Bronchial epithelial cell (primary cell): ENCODE measurements at regions not wholly inside any gene's neighbourhood (a gene's known extent, or its start where the extent isn't known, plus 50 kb on each side); places are given as distances from the start of the nearest gene placed in this dataset.
A peak's percentile ranks its signal among the peaks of the same experiment; 100 is the strongest.

ENCODE experiments used
- DNase-seq: peaks from one replicate; pipeline ENCODE4 v3.0.0-alpha.2; 2010; ENCODE audit warnings: low read depth
- FAIRE-seq: peaks from 2 replicates; lab custom pipeline; 2011; peaks lifted over from hg19 to GRCh38; lab: Jason Lieb, UNC
- H3K27me3 ChIP-seq: 2 replicates; pipeline ENCODE4 v1.5.1; 2011; ENCODE audit warnings: low read length; ENCODE audit not compliant: control insufficient read depth, insufficient read depth
- H3K36me3 ChIP-seq: 2 replicates; pipeline ENCODE4 v1.5.1; 2011; ENCODE audit warnings: low read length; ENCODE audit not compliant: control insufficient read depth, insufficient read depth
- H3K4me3 ChIP-seq: 2 replicates; pipeline ENCODE4 v1.5.1; 2011; ENCODE audit warnings: mild to moderate bottlenecking, low read depth, low read length, control low read depth
- TF ChIP-seq, protein P1 (sequence below): IDR thresholded peaks from 2 replicates; pipeline ENCODE4 v1.5.1; 2011; ENCODE audit warnings: mild to moderate bottlenecking, moderate library complexity, low read length, control low read depth, inconsistent platforms; ENCODE audit not compliant: insufficient read depth, severe bottlenecking

DNA sequence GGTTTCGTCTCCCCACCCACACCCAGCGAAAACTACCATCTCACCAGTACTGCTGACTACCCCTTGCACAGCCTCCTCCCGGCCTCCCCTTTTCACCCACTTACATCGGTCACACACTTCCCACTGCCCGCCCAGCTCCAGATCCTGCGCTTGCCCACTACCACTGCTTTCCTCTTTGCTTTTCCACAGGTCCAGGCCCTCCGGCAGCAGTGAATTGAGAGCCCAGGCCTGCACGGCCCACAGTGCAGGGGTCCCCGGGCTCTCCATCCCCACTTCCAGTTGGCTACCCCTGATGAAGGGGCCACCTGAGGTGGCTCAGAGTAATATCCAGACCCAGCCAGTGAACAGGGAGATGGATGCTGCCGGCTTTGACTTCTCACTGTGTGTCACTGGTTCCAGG is 120.2 kb upstream of the FSTL4 start:
- no peak for FAIRE-seq
- TF ChIP-seq, protein P1, sequence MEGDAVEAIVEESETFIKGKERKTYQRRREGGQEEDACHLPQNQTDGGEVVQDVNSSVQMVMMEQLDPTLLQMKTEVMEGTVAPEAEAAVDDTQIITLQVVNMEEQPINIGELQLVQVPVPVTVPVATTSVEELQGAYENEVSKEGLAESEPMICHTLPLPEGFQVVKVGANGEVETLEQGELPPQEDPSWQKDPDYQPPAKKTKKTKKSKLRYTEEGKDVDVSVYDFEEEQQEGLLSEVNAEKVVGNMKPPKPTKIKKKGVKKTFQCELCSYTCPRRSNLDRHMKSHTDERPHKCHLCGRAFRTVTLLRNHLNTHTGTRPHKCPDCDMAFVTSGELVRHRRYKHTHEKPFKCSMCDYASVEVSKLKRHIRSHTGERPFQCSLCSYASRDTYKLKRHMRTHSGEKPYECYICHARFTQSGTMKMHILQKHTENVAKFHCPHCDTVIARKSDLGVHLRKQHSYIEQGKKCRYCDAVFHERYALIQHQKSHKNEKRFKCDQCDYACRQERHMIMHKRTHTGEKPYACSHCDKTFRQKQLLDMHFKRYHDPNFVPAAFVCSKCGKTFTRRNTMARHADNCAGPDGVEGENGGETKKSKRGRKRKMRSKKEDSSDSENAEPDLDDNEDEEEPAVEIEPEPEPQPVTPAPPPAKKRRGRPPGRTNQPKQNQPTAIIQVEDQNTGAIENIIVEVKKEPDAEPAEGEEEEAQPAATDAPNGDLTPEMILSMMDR: no peak

DNA sequence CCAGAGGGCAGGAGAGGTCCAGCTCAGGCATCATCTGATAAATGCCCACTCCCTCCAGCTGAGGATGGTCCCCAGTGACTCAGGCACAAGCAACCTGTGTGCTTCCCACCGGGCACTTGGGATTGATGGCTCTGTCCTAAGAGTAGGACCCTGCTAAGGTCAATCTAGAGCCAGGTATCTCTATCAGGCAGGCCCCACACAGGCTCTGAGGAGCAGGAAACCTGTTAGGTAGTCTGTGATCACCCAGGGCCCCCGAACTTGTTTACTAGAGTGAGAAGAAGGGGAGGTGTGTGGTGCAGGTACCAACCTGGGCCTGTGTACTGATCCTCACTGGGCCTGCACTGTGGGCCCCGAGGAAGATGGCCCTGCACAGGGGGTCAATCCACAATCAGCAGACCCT is 119.6 kb upstream of the FSTL4 start:
- DNase-seq (no peak), FAIRE-seq (no peak)
- no peaks in the 10 kb centered on the region for H3K27me3 ChIP-seq
- H3K36me3 ChIP-seq: no peaks in the 10 kb centered on the region
- TF ChIP-seq, protein P1: no peak
- no peak overlapping the region for H3K4me3 ChIP-seq

More for the DNA sequence above, 120.2 kb upstream of the FSTL4 start:
- no peak for DNase-seq
- H3K27me3 ChIP-seq: no peaks in the 10 kb centered on the region
- no peak overlapping the region for H3K4me3 ChIP-seq
- H3K36me3 ChIP-seq: no peaks in the 10 kb centered on the region

DNA sequence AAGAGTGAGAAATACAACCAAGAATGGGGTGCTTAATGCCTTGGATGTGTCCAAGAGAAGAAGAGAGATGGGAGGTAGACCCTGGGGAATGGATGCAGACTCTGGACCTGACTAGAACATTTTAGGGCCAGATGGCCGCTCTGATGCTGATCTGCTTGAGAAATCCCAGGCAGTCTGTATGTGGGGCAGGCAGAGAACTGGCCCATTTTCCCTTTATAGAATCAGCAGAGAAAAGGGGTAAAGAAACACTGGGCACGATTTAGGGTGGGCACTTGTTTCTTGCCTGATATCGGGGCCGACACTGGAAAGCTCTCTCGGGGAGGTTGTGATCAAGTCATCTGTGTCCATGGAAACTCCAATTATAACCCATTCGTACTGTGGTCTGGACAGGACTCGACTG is 118.5 kb upstream of the FSTL4 start:
- no peaks in the 10 kb centered on the region for H3K36me3 ChIP-seq
- DNase-seq (no peak), FAIRE-seq (no peak)
- TF ChIP-seq, protein P1: no peak
- no peak overlapping the region for H3K4me3 ChIP-seq
- H3K27me3 ChIP-seq: no peaks in the 10 kb centered on the region

DNA sequence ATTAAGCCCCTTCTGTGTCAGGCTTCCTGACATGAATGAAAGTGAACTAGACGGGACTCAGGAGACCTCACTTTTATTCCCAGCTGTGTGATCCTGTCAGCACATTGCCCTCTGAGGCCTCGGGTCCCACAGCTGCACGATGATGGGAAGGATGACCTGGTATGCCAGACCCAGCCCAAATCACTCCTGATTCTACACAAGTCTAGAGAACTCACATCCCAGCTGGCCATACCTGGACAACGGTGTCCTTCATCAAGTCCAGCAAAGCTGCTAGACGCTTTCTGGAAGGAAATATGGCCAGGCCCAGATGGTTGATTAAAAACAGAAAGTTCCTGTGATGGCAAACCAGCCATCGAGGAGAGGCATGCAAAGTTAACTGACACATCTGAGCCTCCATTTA is 118.0 kb upstream of the FSTL4 start:
- Histone ChIP-seq H3K4me3 (no peak overlapping the region), H3K36me3 (no peaks in the 10 kb centered on the region), H3K27me3 (no peaks in the 10 kb centered on the region)
- DNase-seq: no peak
- no peak for FAIRE-seq
- TF ChIP-seq, protein P1: no peak

DNA sequence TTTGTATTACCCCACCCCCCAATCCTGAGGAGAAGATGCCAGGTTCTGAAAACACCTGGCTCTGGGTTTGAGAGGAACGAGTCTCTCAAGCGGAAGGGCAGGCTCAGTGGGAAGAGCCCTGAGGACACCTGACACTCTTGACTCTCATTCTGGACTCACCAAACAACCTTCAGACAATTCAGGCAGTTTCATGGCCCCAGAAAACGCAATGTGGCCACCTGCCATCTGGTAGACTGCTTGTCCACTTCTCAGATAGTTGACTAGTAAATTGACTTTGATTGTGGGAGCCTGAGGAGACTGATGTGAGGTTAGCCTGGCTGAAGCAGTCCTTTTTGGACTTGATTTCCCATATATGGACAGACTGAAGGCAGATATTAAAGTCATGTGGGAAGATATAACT is 117.5 kb upstream of the FSTL4 start:
- TF ChIP-seq, protein P1: no peak
- no peak for FAIRE-seq
- no peaks in the 10 kb centered on the region for H3K27me3 ChIP-seq
- H3K4me3 ChIP-seq: no peak overlapping the region
- DNase-seq: no peak
- H3K36me3 ChIP-seq: no peaks in the 10 kb centered on the region

DNA sequence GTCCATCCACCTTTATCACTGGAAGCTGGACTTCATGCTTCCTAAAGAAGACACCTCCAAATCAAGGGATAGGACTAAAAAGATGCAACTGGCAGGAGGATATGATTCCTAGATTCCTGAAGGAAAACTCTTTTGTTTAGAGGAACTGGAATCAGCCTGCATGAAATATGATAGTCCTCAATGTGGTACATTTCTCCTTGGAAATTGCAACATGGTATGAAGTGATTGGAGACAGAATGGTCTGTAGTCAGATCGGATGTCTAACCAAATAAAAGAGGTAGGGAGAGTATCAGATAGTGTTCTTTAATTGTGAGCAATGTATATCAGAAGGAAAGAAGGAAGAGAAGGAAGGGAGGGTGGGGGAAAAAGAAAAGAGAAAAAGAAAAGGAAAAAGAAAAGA is 116.1 kb upstream of the FSTL4 start:
- TF ChIP-seq, protein P1: no peak
- FAIRE-seq: no peak
- H3K27me3 ChIP-seq: no peaks in the 10 kb centered on the region
- H3K4me3 ChIP-seq: no peak overlapping the region
- DNase-seq: peak; percentile 44
- H3K36me3 ChIP-seq: no peaks in the 10 kb centered on the region
